Natural killer cell (primary cell): ENCODE measurements at regions not wholly inside any gene's neighbourhood (a gene's known extent, or its start where the extent isn't known, plus 50 kb on each side); places are given as distances from the start of the nearest gene placed in this dataset.

Experiments used
- ATAC-seq, 3 donors: fragments of 150-1000 bp in 2 of 3; fragments of 200-7000 bp in 1 of 3; cut with Tn5 transposase; 1 replicate in 1 of 3; 2 replicates in 2 of 3; pipeline ENCODE4 v1.10.0; 2021; ENCODE audit warnings: mild to moderate bottlenecking in 2 of 3, moderate library complexity in 2 of 3
- DNase-seq, 2 donors: peaks; one replicate each; pipeline versions ENCODE4 v3.0.0 to v3.0.0-alpha.2; 2013 to 2021; ENCODE audit warnings: mixed read lengths in 1 of 2
- H3K27ac ChIP-seq: one replicate; pipeline ENCODE4 v1.5.1; 2013; ENCODE audit warnings: mild to moderate bottlenecking, low read length
- H3K27me3 ChIP-seq: one replicate; pipeline ENCODE4 v1.6.1; 2013; ENCODE audit warnings: low read length; ENCODE audit not compliant: control insufficient read depth, insufficient read depth
- H3K36me3 ChIP-seq: one replicate; pipeline ENCODE4 v1.6.1; 2013; ENCODE audit warnings: low read length; ENCODE audit not compliant: control insufficient read depth, insufficient read depth
- H3K4me1 ChIP-seq: one replicate; pipeline ENCODE4 v1.6.1; 2013; ENCODE audit warnings: low read length; ENCODE audit not compliant: control insufficient read depth, insufficient read depth
- H3K4me3 ChIP-seq: one replicate; pipeline ENCODE4 v1.5.1; 2013; ENCODE audit warnings: low read length
- H3K9me3 ChIP-seq: one replicate; pipeline ENCODE4 v1.6.1; 2013; ENCODE audit warnings: low read length; ENCODE audit not compliant: control insufficient read depth, insufficient read depth
- H3K27ac Mint-ChIP-seq, 2 donors: one replicate each; pipeline ENCODE4 v1.8.0; 2022; ENCODE audit warnings: mild to moderate bottlenecking in 2 of 2, mixed read lengths in 2 of 2, moderate library complexity in 1 of 2
- H3K27me3 Mint-ChIP-seq, 2 donors: one replicate each; pipeline ENCODE4 v1.8.0; 2022; ENCODE audit warnings: low read depth in 2 of 2, mixed read lengths in 2 of 2
- H3K36me3 Mint-ChIP-seq: one replicate; pipeline ENCODE4 v1.8.0; 2022; ENCODE audit warnings: mixed read lengths
- H3K4me1 Mint-ChIP-seq, 2 donors: one replicate each; pipeline ENCODE4 v1.8.0; 2022; ENCODE audit warnings: mixed read lengths in 2 of 2
- H3K4me3 Mint-ChIP-seq: one replicate; pipeline ENCODE4 v1.8.0; 2022; ENCODE audit warnings: mild to moderate bottlenecking, moderate library complexity, mixed read lengths
- H3K9me3 Mint-ChIP-seq, 2 donors: one replicate each; pipeline ENCODE4 v1.8.0; 2022; ENCODE audit warnings: mixed read lengths in 2 of 2
- WGBS: methylation state at CpG from one replicate; pipeline ENCODE4 v1.1.7; 2013; ENCODE audit warnings: missing lambda C conversion rate; ENCODE audit not compliant: insufficient coverage; 5-methylcytosine and 5-hydroxymethylcytosine counted together
- intact Hi-C: fragments of 100-400 bp; cut with micrococcal nuclease; formaldehyde crosslinking; loops from one replicate; pipeline ENCODE4 v1.14.2; 2022
- TF ChIP-seq, protein P1 (sequence below): fragments of 200-600 bp; IDR thresholded peaks from one replicate; pipeline ENCODE4 v1.8.0; 2022; ENCODE audit warnings: antibody characterized with exemption

GRCh38 chr2:179354296-179354695 is 89.7 kb upstream of the SESTD1 start:
- intact Hi-C loops: no loop called here
- Mint-ChIP-seq H3K4me3 (no peak overlapping the region), H3K36me3 (no peaks in the 10 kb centered on the region), H3K4me1 (no peaks in the 10 kb centered on the region), H3K27me3 (peaks cover 9 to 24% of the 10 kb centered on the region in 2 donors), H3K9me3 (no peaks in the 10 kb centered on the region), H3K27ac (no peak overlapping the region)
- no peaks in the 10 kb centered on the region for H3K27me3 ChIP-seq
- TF ChIP-seq, protein P1, sequence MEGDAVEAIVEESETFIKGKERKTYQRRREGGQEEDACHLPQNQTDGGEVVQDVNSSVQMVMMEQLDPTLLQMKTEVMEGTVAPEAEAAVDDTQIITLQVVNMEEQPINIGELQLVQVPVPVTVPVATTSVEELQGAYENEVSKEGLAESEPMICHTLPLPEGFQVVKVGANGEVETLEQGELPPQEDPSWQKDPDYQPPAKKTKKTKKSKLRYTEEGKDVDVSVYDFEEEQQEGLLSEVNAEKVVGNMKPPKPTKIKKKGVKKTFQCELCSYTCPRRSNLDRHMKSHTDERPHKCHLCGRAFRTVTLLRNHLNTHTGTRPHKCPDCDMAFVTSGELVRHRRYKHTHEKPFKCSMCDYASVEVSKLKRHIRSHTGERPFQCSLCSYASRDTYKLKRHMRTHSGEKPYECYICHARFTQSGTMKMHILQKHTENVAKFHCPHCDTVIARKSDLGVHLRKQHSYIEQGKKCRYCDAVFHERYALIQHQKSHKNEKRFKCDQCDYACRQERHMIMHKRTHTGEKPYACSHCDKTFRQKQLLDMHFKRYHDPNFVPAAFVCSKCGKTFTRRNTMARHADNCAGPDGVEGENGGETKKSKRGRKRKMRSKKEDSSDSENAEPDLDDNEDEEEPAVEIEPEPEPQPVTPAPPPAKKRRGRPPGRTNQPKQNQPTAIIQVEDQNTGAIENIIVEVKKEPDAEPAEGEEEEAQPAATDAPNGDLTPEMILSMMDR: no peak
- no peaks in the 10 kb centered on the region for H3K9me3 ChIP-seq
- H3K4me1 ChIP-seq: no peaks in the 10 kb centered on the region
- DNase-seq: no peak
- ATAC-seq: no peak
- no peak overlapping the region for H3K4me3 ChIP-seq
- no peaks in the 10 kb centered on the region for H3K36me3 ChIP-seq
- WGBS: 95% methylated on average over 4 of the region's 4 CpGs
- no peak overlapping the region for H3K27ac ChIP-seq

- H3K36me3 Mint-ChIP-seq: no peaks in the 10 kb centered on the region
- H3K27ac Mint-ChIP-seq: no peak overlapping the region
- no CpG with 5 or more reads among the region's 2 CpGs for WGBS
- Histone ChIP-seq H3K4me1 (no peaks in the 10 kb centered on the region), H3K27ac (no peak overlapping the region), H3K27me3 (no peaks in the 10 kb centered on the region), H3K9me3 (no peaks in the 10 kb centered on the region), H3K4me3 (no peak overlapping the region), H3K36me3 (no peaks in the 10 kb centered on the region)
- H3K27me3 Mint-ChIP-seq: peaks cover 9 to 24% of the 10 kb centered on the region in 2 donors
- TF ChIP-seq, protein P1: no peak
- intact Hi-C loops: no loop called here
- no peak for ATAC-seq
- H3K9me3 Mint-ChIP-seq: no peaks in the 10 kb centered on the region
- no peak for DNase-seq
- no peaks in the 10 kb centered on the region for H3K4me1 Mint-ChIP-seq
- no peak overlapping the region for H3K4me3 Mint-ChIP-seq
Observed at GRCh38 chr2:179352181-179352580, 87.5 kb upstream of the SESTD1 start.

- H3K9me3 Mint-ChIP-seq: no peaks in the 10 kb centered on the region
- TF ChIP-seq, protein P1: no peak
Observed at GRCh38 chr2:179351057-179351456, 86.4 kb upstream of the SESTD1 start.

DNA sequence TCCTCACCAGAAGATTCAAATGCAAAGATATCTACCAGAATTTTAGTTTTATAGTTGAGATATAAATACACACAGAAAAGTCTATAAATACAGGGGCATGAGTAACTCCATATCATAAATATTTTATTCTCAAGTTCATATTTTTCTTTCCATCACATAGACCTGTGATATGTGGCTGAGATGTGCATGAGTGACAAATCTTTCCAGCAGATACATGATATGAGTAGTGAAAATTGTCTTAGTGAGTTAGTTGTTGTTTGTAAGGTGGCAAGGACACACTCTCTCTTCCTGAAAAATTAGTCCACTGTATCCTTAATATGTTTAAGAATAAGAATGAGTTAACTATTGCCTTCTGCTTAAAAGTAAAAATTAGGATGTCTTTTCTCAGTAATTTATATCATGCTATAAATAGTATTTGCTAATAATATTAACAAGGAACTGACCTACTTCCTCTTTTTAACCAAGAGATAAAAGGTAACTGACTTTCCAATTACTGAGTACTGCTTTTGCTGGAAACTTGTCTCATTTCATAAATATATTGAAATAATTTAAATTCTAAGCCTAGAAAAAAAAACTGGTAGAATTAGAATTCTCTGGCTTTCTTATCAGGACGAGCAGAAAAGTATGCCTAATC is 85.2 kb upstream of the SESTD1 start:
- DNase-seq (no peak), ATAC-seq (no peak)
- H3K9me3 Mint-ChIP-seq: no peaks in the 10 kb centered on the region
- Histone ChIP-seq H3K27ac (no peak overlapping the region), H3K9me3 (no peaks in the 10 kb centered on the region), H3K27me3 (no peaks in the 10 kb centered on the region), H3K36me3 (no peaks in the 10 kb centered on the region), H3K4me1 (no peaks in the 10 kb centered on the region), H3K4me3 (no peak overlapping the region)
- TF ChIP-seq, protein P1: no peak
- intact Hi-C loops: no loop called here
- peaks cover 9 to 10% of the 10 kb centered on the region in 2 donors for H3K27me3 Mint-ChIP-seq
- H3K36me3 Mint-ChIP-seq: no peaks in the 10 kb centered on the region
- WGBS: 26% methylated on average over 1 of the region's 1 CpG
- no peak overlapping the region for H3K4me3 Mint-ChIP-seq
- H3K27ac Mint-ChIP-seq: no peak overlapping the region
- no peaks in the 10 kb centered on the region for H3K4me1 Mint-ChIP-seq

More at GRCh38 chr2:179351057-179351456, 86.4 kb upstream of the SESTD1 start:
- H3K4me3 Mint-ChIP-seq: no peak overlapping the region
- Histone ChIP-seq H3K9me3 (no peaks in the 10 kb centered on the region), H3K4me1 (no peaks in the 10 kb centered on the region), H3K4me3 (no peak overlapping the region), H3K36me3 (no peaks in the 10 kb centered on the region), H3K27me3 (no peaks in the 10 kb centered on the region), H3K27ac (no peak overlapping the region)
- peaks cover 9 to 16% of the 10 kb centered on the region in 2 donors for H3K27me3 Mint-ChIP-seq
- no peak for DNase-seq
- no peaks in the 10 kb centered on the region for H3K4me1 Mint-ChIP-seq
- no peaks in the 10 kb centered on the region for H3K36me3 Mint-ChIP-seq
- no peak overlapping the region for H3K27ac Mint-ChIP-seq
- ATAC-seq: no peak
- intact Hi-C loops: no loop called here
- 96% methylated on average over 2 of the region's 2 CpGs for WGBS
